ENCODE measurements at regions not wholly inside any gene's neighbourhood (a gene's known extent, or its start where the extent isn't known, plus 50 kb on each side); places are given as distances from the start of the nearest gene placed in this dataset.

DNA sequence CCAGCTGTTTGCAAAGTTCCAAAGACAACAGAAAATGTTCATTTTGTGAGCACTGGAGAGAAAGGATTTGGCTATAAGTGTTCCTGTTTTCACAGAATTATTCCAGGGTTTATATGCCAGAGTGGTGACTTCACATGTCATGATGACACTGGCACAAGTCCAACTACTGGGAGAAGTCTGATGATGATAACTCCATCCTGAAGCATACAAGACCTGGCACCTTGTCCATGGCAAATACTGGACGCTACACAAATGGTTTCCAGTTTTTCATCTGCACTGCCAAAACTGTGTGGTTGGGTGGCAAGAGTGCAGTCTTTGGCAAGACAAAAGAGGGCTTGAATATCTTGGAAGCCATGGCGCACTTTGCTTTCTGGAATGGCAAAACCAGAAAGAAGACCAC, 385.0 kb downstream of the CDH11 start:
- 70 to 88% (median 87%) methylated on average over 2 of the region's 2 CpGs for WGBS, 5 donors
- intact Hi-C loops (cut with DNase I; ENCODE audit: low total_unique reads), result no loop called here
- peaks cover 0 to 8% (median 2%) of the 10 kb centered on the region in 4 donors for H3K9me3 ChIP-seq
- no peak overlapping the region for H3K4me3 ChIP-seq
- H3K27me3 ChIP-seq, result no peaks in the 10 kb centered on the region
- H3K4me1 ChIP-seq, result no peaks in the 10 kb centered on the region
- H3K27ac ChIP-seq, result no peak overlapping the region
- TF ChIP-seq EP300 (IDR thresholded peaks at IDR 0.05), result no peak
- no peak for TF ChIP-seq POLR2A (IDR thresholded peaks at IDR 0.05)
- TF ChIP-seq, protein P1, sequence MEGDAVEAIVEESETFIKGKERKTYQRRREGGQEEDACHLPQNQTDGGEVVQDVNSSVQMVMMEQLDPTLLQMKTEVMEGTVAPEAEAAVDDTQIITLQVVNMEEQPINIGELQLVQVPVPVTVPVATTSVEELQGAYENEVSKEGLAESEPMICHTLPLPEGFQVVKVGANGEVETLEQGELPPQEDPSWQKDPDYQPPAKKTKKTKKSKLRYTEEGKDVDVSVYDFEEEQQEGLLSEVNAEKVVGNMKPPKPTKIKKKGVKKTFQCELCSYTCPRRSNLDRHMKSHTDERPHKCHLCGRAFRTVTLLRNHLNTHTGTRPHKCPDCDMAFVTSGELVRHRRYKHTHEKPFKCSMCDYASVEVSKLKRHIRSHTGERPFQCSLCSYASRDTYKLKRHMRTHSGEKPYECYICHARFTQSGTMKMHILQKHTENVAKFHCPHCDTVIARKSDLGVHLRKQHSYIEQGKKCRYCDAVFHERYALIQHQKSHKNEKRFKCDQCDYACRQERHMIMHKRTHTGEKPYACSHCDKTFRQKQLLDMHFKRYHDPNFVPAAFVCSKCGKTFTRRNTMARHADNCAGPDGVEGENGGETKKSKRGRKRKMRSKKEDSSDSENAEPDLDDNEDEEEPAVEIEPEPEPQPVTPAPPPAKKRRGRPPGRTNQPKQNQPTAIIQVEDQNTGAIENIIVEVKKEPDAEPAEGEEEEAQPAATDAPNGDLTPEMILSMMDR (IDR thresholded peaks at IDR 0.05), result no peak
- TF ChIP-seq POLR2AphosphoS5 (IDR thresholded peaks at IDR 0.05), result no peak
- H3K36me3 ChIP-seq, result no peaks in the 10 kb centered on the region
- DNase-seq, result no peak

DNA sequence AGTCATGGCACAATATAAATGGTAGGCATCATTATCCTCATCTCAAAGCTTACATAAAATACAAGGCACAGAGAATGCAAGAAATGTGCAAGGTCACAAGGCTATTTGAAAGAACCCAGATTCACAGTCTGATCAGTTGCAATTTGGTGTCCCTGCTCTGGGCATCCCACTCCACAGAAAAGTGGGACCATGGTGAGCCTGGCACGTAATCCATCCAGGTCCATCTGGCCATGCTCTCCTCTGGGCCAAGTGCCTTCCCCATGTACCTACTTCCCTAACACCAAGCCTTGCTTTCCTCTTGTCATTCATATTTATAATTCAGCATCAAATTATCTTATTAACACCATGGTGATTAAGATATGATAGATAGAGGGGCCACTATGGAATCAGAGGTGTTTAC, 390.0 kb downstream of the CDH11 start:
- intact Hi-C loops (cut with DNase I; ENCODE audit: low total_unique reads), result no loop called here
- WGBS, 5 donors, result 90 to 100% (median 93%) methylated on average over 1 of the region's 1 CpG
- TF ChIP-seq EP300 (IDR thresholded peaks at IDR 0.05), result no peak
- DNase-seq, result no peak
- no peaks in the 10 kb centered on the region for H3K36me3 ChIP-seq
- no peaks in the 10 kb centered on the region for H3K27me3 ChIP-seq
- H3K9me3 ChIP-seq, result no peaks in the 10 kb centered on the region
- H3K27ac ChIP-seq, result no peak overlapping the region
- no peaks in the 10 kb centered on the region for H3K4me1 ChIP-seq
- H3K4me3 ChIP-seq, result no peak overlapping the region

DNA sequence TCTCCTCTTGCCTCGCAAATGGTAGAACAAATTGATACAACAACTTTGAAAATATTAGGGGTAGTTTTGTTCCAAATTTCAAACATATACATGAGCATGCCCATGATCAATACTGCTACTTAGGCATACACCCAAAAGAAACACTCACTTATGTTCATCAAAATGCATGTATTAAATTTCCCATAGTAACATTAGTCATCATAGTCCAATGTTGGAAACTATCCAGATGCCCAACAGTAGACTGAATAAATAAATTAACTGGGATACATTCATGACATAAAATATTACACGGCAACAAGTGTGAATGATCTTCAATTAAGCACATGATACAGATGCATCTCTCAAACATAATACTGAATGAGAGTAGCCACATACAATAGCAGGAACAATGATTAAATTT, 391.6 kb downstream of the CDH11 start:
- TF ChIP-seq, protein P1 (IDR thresholded peaks at IDR 0.05), result no peak
- no peak for TF ChIP-seq POLR2AphosphoS5 (IDR thresholded peaks at IDR 0.05)
- TF ChIP-seq POLR2A (IDR thresholded peaks at IDR 0.05), result no peak
- TF ChIP-seq EP300 (IDR thresholded peaks at IDR 0.05), result no peak
- no peaks in the 10 kb centered on the region for H3K36me3 ChIP-seq
- no peak overlapping the region for H3K27ac ChIP-seq
- no peak for DNase-seq
- no peaks in the 10 kb centered on the region for H3K27me3 ChIP-seq
- H3K9me3 ChIP-seq, result no peaks in the 10 kb centered on the region
- intact Hi-C loops (cut with DNase I; ENCODE audit: low total_unique reads), result no loop called here
- no peak overlapping the region for H3K4me3 ChIP-seq
- no peaks in the 10 kb centered on the region for H3K4me1 ChIP-seq
- whole genome bisulfite sequencing, 5 donors, result 90 to 96% (median 94%) methylated on average over 2 of the region's 2 CpGs

DNA sequence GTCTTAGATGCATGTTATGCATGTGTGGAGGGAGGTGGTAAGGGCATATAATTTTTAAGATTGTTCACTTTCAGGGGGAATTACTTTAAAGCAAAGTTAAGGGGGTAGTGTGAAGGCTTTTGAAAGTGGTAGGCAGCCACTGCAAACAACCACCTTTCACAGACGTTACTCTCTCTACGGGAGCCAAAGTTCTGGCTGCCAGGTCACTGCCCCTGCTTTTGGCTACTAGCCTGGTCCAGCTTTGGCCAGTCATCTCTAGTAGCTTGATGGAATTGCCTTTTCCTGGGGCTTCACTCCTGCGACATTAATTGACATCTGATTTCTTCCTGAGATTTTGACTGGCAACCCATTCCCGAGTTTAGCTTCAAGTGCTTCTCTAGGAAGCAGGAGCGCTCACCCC, 397.5 kb downstream of the CDH11 start:
- WGBS, 5 donors, result 71 to 85% (median 78%) methylated on average over 5 of the region's 5 CpGs
- H3K27me3 ChIP-seq, result no peaks in the 10 kb centered on the region
- no peaks in the 10 kb centered on the region for H3K36me3 ChIP-seq
- no peaks in the 10 kb centered on the region for H3K4me1 ChIP-seq
- intact Hi-C loops (cut with DNase I; ENCODE audit: low total_unique reads), result no loop called here
- TF ChIP-seq POLR2A (IDR thresholded peaks at IDR 0.05) (no peak), POLR2AphosphoS5 (IDR thresholded peaks at IDR 0.05) (no peak), EP300 (IDR thresholded peaks at IDR 0.05) (no peak)
- TF ChIP-seq, protein P1 (IDR thresholded peaks at IDR 0.05), result no peak
- no peak overlapping the region for H3K4me3 ChIP-seq
- DNase-seq, result no peak
- no peak overlapping the region for H3K27ac ChIP-seq
- no peaks in the 10 kb centered on the region for H3K9me3 ChIP-seq

DNA sequence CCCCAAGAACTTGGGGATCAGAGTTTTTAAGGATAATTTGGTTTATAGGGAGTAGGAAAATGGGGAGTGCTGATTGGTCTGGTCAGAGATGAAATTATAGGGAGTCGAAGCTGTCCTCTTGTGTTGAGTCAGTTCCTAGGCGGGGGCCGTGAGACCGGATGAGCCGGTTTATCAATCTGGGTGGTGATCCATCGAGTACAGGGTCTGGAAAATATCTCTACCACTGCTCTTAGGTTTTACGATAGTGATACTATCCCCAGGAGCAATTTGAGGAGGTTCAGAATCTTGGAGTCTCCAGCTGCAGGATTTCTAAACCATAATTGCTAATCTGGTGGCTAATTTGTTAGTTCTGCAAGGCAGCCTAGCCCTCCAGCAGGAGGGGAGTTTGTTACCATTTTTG, 403.4 kb downstream of the CDH11 start:
- H3K4me3 ChIP-seq, result no peak overlapping the region
- WGBS, 5 donors, result 83 to 92% (median 85%) methylated on average over 7 of the region's 7 CpGs
- intact Hi-C loops (cut with DNase I; ENCODE audit: low total_unique reads), result no loop called here
- H3K27me3 ChIP-seq, result no peaks in the 10 kb centered on the region
- no peak for DNase-seq
- H3K9me3 ChIP-seq, result no peaks in the 10 kb centered on the region
- TF ChIP-seq POLR2AphosphoS5 (IDR thresholded peaks at IDR 0.05), result no peak
- TF ChIP-seq POLR2A (IDR thresholded peaks at IDR 0.05), result no peak
- TF ChIP-seq EP300 (IDR thresholded peaks at IDR 0.05), result no peak
- TF ChIP-seq, protein P1 (IDR thresholded peaks at IDR 0.05), result no peak
- H3K27ac ChIP-seq, result no peak overlapping the region
- H3K36me3 ChIP-seq, result no peaks in the 10 kb centered on the region
- H3K4me1 ChIP-seq, result no peaks in the 10 kb centered on the region

Measured in stomach (tissue), 8 donors.